ENCODE measurements at regions not wholly inside any gene's neighbourhood (a gene's known extent, or its start where the extent isn't known, plus 50 kb on each side); places are given as distances from the start of the nearest gene placed in this dataset.

DNA sequence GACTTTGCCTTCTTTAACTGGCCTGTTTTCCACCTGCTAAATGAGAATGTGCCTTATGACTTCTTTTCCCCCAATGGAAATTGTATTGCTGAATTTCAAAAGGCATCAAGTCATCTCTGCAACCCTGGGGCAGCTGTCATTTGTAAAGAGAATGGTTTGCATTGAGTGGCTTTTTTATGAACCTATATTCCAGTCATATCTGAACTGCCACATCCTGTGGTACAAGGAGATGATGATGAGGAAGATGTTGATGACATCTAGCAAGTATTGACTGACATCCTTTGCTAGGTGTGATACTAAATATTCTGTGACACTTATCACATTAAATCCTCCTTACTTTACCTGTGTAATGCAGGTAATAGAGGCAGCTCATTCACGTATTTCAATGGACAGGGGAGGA lies 88.3 kb upstream of the KIAA1217 start:
- no peak for DNase-seq (ENCODE audit: low read depth)
- Histone ChIP-seq H2AFZ (ENCODE audit: low read depth, low read length) (no peak overlapping the region), H3K79me2 (ENCODE audit: insufficient read depth, low read length) (no peaks in the 10 kb centered on the region), H3K27ac (ENCODE audit: low read depth, low read length) (no peak overlapping the region), H3K4me2 (ENCODE audit: low read length) (no peak overlapping the region), H3K4me1 (ENCODE audit: insufficient read depth, low read length) (no peaks in the 10 kb centered on the region), H3K36me3 (ENCODE audit: insufficient read depth, low read length) (no peaks in the 10 kb centered on the region), H4K20me1 (ENCODE audit: insufficient read depth, low read length) (no peaks in the 10 kb centered on the region), H3K9ac (ENCODE audit: low read length) (no peak overlapping the region), H3K9me3 (ENCODE audit: insufficient read depth, low read depth, low read length) (no peaks in the 10 kb centered on the region), H3K4me3 (ENCODE audit: insufficient read depth, low read depth, low read length) (no peak overlapping the region), H3K27me3 (ENCODE audit: insufficient read depth, low read length) (no peaks in the 10 kb centered on the region)
- FAIRE-seq, result no peak
- Mint-ChIP-seq H3K27ac (ENCODE audit: unreplicated experiment) (no peak overlapping the region), H3K27me3 (ENCODE audit: low read depth, unreplicated experiment) (peaks cover 2% of the 10 kb centered on the region), H3K4me1 (ENCODE audit: low read depth, unreplicated experiment) (peaks cover 2% of the 10 kb centered on the region), H3K9me3 (ENCODE audit: unreplicated experiment) (no peaks in the 10 kb centered on the region), H3K36me3 (ENCODE audit: low read depth, unreplicated experiment) (no peaks in the 10 kb centered on the region), H3K4me3 (ENCODE audit: unreplicated experiment) (no peak overlapping the region)
- TF ChIP-seq EZH2 (IDR thresholded peaks at IDR 0.05; ENCODE audit: insufficient read depth, low read length), result no peak
- TF ChIP-seq, protein P1, sequence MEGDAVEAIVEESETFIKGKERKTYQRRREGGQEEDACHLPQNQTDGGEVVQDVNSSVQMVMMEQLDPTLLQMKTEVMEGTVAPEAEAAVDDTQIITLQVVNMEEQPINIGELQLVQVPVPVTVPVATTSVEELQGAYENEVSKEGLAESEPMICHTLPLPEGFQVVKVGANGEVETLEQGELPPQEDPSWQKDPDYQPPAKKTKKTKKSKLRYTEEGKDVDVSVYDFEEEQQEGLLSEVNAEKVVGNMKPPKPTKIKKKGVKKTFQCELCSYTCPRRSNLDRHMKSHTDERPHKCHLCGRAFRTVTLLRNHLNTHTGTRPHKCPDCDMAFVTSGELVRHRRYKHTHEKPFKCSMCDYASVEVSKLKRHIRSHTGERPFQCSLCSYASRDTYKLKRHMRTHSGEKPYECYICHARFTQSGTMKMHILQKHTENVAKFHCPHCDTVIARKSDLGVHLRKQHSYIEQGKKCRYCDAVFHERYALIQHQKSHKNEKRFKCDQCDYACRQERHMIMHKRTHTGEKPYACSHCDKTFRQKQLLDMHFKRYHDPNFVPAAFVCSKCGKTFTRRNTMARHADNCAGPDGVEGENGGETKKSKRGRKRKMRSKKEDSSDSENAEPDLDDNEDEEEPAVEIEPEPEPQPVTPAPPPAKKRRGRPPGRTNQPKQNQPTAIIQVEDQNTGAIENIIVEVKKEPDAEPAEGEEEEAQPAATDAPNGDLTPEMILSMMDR (IDR thresholded peaks at IDR 0.05; ENCODE audit: insufficient read depth, low read depth, low read length), result no peak

DNA sequence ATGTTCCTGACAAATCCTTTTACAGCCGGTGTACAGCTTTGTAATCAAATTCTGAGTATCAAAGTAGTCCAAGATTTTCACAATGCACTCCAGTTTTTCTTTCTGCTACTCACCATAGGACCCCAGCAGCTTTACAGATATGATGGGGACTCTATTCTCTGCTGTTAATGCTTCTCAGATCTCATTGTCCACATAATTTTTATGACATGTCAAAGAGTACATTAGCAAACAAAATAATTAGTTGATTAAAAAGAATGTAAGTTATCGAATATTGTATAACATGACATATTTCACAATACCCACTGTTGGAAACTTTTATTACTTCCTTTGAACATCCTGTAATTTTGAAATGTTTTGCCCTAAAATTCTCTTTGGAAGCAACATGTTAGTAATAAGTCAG lies 81.4 kb upstream of the KIAA1217 start:
- H3K9me3 ChIP-seq (ENCODE audit: insufficient read depth, low read depth, low read length), result no peaks in the 10 kb centered on the region
- H3K9me3 Mint-ChIP-seq (ENCODE audit: unreplicated experiment), result no peaks in the 10 kb centered on the region
- H3K36me3 ChIP-seq (ENCODE audit: insufficient read depth, low read length), result no peaks in the 10 kb centered on the region
- no peak for FAIRE-seq
- no peaks in the 10 kb centered on the region for H3K27me3 ChIP-seq (ENCODE audit: insufficient read depth, low read length)
- H3K4me1 Mint-ChIP-seq (ENCODE audit: low read depth, unreplicated experiment), result peaks cover 3% of the 10 kb centered on the region
- no peak overlapping the region for H3K4me3 Mint-ChIP-seq (ENCODE audit: unreplicated experiment)
- H2AFZ ChIP-seq (ENCODE audit: low read depth, low read length), result no peak overlapping the region
- H3K27ac Mint-ChIP-seq (ENCODE audit: unreplicated experiment), result no peak overlapping the region
- H3K4me2 ChIP-seq (ENCODE audit: low read length), result no peak overlapping the region
- H3K4me1 ChIP-seq (ENCODE audit: insufficient read depth, low read length), result no peaks in the 10 kb centered on the region
- H4K20me1 ChIP-seq (ENCODE audit: insufficient read depth, low read length), result no peaks in the 10 kb centered on the region
- H3K79me2 ChIP-seq (ENCODE audit: insufficient read depth, low read length), result no peaks in the 10 kb centered on the region
- H3K9ac ChIP-seq (ENCODE audit: low read length), result no peak overlapping the region
- no peak for DNase-seq (ENCODE audit: low read depth)
- H3K4me3 ChIP-seq (ENCODE audit: insufficient read depth, low read depth, low read length), result no peak overlapping the region
- no peaks in the 10 kb centered on the region for H3K36me3 Mint-ChIP-seq (ENCODE audit: low read depth, unreplicated experiment)
- TF ChIP-seq EZH2 (IDR thresholded peaks at IDR 0.05; ENCODE audit: insufficient read depth, low read length), result no peak
- TF ChIP-seq, protein P1 (IDR thresholded peaks at IDR 0.05; ENCODE audit: insufficient read depth, low read depth, low read length), result no peak
- H3K27ac ChIP-seq (ENCODE audit: low read depth, low read length), result no peak overlapping the region
- no peaks in the 10 kb centered on the region for H3K27me3 Mint-ChIP-seq (ENCODE audit: low read depth, unreplicated experiment)

DNA sequence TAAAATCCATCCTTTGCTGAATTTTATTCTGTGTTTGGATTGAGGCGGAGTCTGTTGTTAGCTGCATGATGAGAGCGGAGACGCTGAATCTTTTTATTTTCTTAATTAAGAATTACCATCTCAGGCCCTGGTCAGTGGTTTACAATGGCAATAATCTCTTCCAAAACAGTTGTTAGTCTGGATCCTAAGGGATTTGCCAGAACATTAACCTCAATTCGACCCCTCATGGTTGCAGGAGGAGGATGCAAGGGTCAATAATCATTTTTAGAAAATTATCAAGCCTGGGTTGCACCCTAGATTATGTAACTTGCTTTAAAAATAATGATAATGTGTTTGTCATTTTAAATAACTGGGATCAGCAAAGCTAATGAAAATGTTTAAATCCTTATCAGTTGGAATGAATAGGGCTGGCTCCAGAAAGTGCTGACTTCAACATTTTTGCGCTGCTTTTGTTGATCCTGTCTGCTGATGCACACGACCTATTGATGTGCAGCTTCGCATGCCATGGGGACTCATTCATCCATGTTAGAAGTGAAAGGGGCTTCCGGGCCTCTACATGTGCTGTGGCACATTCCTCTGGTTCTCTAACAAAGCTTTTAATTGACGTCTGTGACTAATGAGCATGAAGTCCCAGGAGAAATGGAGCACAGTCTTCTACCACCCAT lies 80.7 kb upstream of the KIAA1217 start:
- DNase-seq (ENCODE audit: low read depth) (no peak), FAIRE-seq (no peak)
- no peak overlapping the region for H3K27ac Mint-ChIP-seq (ENCODE audit: unreplicated experiment)
- Histone ChIP-seq H3K79me2 (ENCODE audit: insufficient read depth, low read length) (no peaks in the 10 kb centered on the region), H4K20me1 (ENCODE audit: insufficient read depth, low read length) (no peaks in the 10 kb centered on the region), H2AFZ (ENCODE audit: low read depth, low read length) (no peak overlapping the region), H3K4me1 (ENCODE audit: insufficient read depth, low read length) (no peaks in the 10 kb centered on the region), H3K4me2 (ENCODE audit: low read length) (no peak overlapping the region), H3K36me3 (ENCODE audit: insufficient read depth, low read length) (no peaks in the 10 kb centered on the region), H3K27me3 (ENCODE audit: insufficient read depth, low read length) (no peaks in the 10 kb centered on the region), H3K9me3 (ENCODE audit: insufficient read depth, low read depth, low read length) (no peaks in the 10 kb centered on the region), H3K27ac (ENCODE audit: low read depth, low read length) (no peak overlapping the region), H3K9ac (ENCODE audit: low read length) (no peak overlapping the region), H3K4me3 (ENCODE audit: insufficient read depth, low read depth, low read length) (no peak overlapping the region)
- H3K9me3 Mint-ChIP-seq (ENCODE audit: unreplicated experiment), result no peaks in the 10 kb centered on the region
- H3K4me1 Mint-ChIP-seq (ENCODE audit: low read depth, unreplicated experiment), result peaks cover 10% of the 10 kb centered on the region
- no peak overlapping the region for H3K4me3 Mint-ChIP-seq (ENCODE audit: unreplicated experiment)
- no peak for TF ChIP-seq EZH2 (IDR thresholded peaks at IDR 0.05; ENCODE audit: insufficient read depth, low read length)
- TF ChIP-seq, protein P1 (IDR thresholded peaks at IDR 0.05; ENCODE audit: insufficient read depth, low read depth, low read length), result no peak
- no peaks in the 10 kb centered on the region for H3K27me3 Mint-ChIP-seq (ENCODE audit: low read depth, unreplicated experiment)
- no peaks in the 10 kb centered on the region for H3K36me3 Mint-ChIP-seq (ENCODE audit: low read depth, unreplicated experiment)

Data from astrocyte (in vitro differentiated cells and primary cell).